Colonic mucosa (tissue), 4 donors: ENCODE measurements at regions not wholly inside any gene's neighbourhood (a gene's known extent, or its start where the extent isn't known, plus 50 kb on each side); places are given as distances from the start of the nearest gene placed in this dataset.

Experiments used
- DNase-seq: peaks from one replicate; pipeline ENCODE4 v3.0.0-alpha.2; 2020
- H3K27ac ChIP-seq: fragments of 200-600 bp; one replicate; pipeline ENCODE4 v1.8.0; 2021
- H3K27me3 ChIP-seq: fragments of 200-600 bp; one replicate; pipeline ENCODE4 v1.8.0; 2021
- H3K36me3 ChIP-seq: fragments of 200-600 bp; one replicate; pipeline ENCODE4 v1.8.0; 2021
- H3K4me1 ChIP-seq: fragments of 200-600 bp; one replicate; pipeline ENCODE4 v1.8.0; 2021; ENCODE audit warnings: mild to moderate bottlenecking
- H3K4me3 ChIP-seq: fragments of 200-600 bp; one replicate; pipeline ENCODE4 v1.8.0; 2021
- H3K9ac ChIP-seq, 2 donors: one replicate each; pipeline ENCODE4 v1.7.0; 2013; ENCODE audit warnings: control low read depth in 2 of 2, low read depth in 2 of 2, low read length in 2 of 2
- H3K9me3 ChIP-seq: fragments of 200-600 bp; one replicate; pipeline ENCODE4 v1.8.0; 2021
- intact Hi-C: fragments of 100-400 bp; cut with DNase I; formaldehyde crosslinking; loops from one replicate; pipeline ENCODE4 v1.14.1; 2022
- TF ChIP-seq, protein P1 (sequence below): fragments of 200-600 bp; IDR thresholded peaks from one replicate; pipeline ENCODE4 v1.8.0; 2022; ENCODE audit warnings: antibody characterized with exemption, mild to moderate bottlenecking
- donor health status: healthy.
- donor health status: DM: no; HTN: no; CAD: no.
- donor health status: DM: no; HTN: no; CAD: no.

- no peak overlapping the region for H3K27ac ChIP-seq
- no peak for DNase-seq
- no peaks in the 10 kb centered on the region for H3K9me3 ChIP-seq
- no peaks in the 10 kb centered on the region for H3K27me3 ChIP-seq
- no peak overlapping the region for H3K4me3 ChIP-seq
- intact Hi-C loops = no loop called here
- TF ChIP-seq, protein P1, sequence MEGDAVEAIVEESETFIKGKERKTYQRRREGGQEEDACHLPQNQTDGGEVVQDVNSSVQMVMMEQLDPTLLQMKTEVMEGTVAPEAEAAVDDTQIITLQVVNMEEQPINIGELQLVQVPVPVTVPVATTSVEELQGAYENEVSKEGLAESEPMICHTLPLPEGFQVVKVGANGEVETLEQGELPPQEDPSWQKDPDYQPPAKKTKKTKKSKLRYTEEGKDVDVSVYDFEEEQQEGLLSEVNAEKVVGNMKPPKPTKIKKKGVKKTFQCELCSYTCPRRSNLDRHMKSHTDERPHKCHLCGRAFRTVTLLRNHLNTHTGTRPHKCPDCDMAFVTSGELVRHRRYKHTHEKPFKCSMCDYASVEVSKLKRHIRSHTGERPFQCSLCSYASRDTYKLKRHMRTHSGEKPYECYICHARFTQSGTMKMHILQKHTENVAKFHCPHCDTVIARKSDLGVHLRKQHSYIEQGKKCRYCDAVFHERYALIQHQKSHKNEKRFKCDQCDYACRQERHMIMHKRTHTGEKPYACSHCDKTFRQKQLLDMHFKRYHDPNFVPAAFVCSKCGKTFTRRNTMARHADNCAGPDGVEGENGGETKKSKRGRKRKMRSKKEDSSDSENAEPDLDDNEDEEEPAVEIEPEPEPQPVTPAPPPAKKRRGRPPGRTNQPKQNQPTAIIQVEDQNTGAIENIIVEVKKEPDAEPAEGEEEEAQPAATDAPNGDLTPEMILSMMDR = no peak
- no peaks in the 10 kb centered on the region for H3K4me1 ChIP-seq
- no peaks in the 10 kb centered on the region for H3K36me3 ChIP-seq
- no peak overlapping the region for H3K9ac ChIP-seq
Observed at GRCh38 chr2:39568116-39568515, 97.6 kb upstream of the TMEM178A start.

DNA sequence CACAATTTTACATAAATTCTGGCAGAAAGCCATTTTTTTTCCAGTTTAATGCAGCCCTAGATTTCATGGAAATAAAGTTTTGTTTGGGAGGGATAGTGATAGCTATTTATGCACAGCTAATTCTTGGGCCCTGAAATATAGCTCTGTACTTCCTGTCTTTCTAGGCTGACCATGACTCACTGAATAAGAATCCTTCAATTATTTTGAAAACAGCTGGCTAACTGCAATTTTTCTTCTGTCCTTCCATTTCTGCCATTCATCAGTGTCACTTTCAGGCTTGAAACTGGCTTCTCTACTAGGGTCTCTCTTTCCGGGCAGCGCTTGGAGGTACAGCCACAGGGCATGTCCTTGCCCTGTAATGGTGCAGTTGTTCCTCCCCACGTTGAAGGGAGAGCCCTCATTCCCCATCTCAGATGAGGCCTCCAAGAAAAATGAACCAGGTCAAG is 97.1 kb upstream of the TMEM178A start:
- no peak for DNase-seq
- Histone ChIP-seq H3K4me3 (no peak overlapping the region), H3K9me3 (no peaks in the 10 kb centered on the region), H3K4me1 (no peaks in the 10 kb centered on the region), H3K27me3 (no peaks in the 10 kb centered on the region), H3K27ac (no peak overlapping the region), H3K36me3 (no peaks in the 10 kb centered on the region), H3K9ac (no peak overlapping the region)
- intact Hi-C loops = no loop called here
- TF ChIP-seq, protein P1 = no peak

DNA sequence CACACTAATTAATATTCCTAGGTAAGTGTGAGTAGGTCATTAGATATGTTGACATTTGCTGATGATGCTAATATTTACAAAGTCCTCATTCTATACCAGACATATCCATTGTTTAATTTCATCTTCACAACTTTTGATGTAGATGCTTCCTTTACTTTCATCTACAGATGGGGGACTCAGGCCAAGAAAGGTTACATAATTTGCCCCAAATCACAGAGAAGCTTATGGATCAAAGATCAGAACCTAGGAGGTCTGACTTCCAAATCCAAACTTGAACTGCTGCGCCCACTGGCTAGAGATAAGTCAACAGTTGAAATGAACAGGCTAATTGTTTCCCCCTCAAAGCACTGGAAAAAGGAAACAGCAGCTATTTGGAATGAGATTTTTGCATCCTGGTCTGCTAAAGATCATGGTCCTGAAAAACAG is 95.6 kb upstream of the TMEM178A start:
- TF ChIP-seq, protein P1 = no peak
- intact Hi-C loops = no loop called here
- no peak for DNase-seq
- no peaks in the 10 kb centered on the region for H3K4me1 ChIP-seq
- no peak overlapping the region for H3K9ac ChIP-seq
- no peak overlapping the region for H3K4me3 ChIP-seq
- H3K9me3 ChIP-seq = no peaks in the 10 kb centered on the region
- H3K36me3 ChIP-seq = no peaks in the 10 kb centered on the region
- H3K27me3 ChIP-seq = no peaks in the 10 kb centered on the region
- H3K27ac ChIP-seq = no peak overlapping the region

- no peaks in the 10 kb centered on the region for H3K27me3 ChIP-seq
- no peak overlapping the region for H3K4me3 ChIP-seq
- H3K9ac ChIP-seq = no peak overlapping the region
- DNase-seq = no peak
- no peaks in the 10 kb centered on the region for H3K4me1 ChIP-seq
- no peaks in the 10 kb centered on the region for H3K36me3 ChIP-seq
- TF ChIP-seq, protein P1 = no peak
- intact Hi-C loops = no loop called here
- H3K27ac ChIP-seq = no peak overlapping the region
- no peaks in the 10 kb centered on the region for H3K9me3 ChIP-seq
Observed at GRCh38 chr2:39570614-39571013, 95.1 kb upstream of the TMEM178A start.

GRCh38 chr2:39571111-39571731 is 94.5 kb upstream of the TMEM178A start:
- Histone ChIP-seq H3K27ac (no peak overlapping the region), H3K9ac (no peak overlapping the region)
- TF ChIP-seq, protein P1 = no peak

More at GRCh38 chr2:39571111-39571731, 94.5 kb upstream of the TMEM178A start:
- H3K9me3 ChIP-seq = no peaks in the 10 kb centered on the region
- H3K27me3 ChIP-seq = no peaks in the 10 kb centered on the region
- no peak for DNase-seq
- no peaks in the 10 kb centered on the region for H3K4me1 ChIP-seq
- no peak overlapping the region for H3K4me3 ChIP-seq
- no peaks in the 10 kb centered on the region for H3K36me3 ChIP-seq
- intact Hi-C loops = no loop called here
